ENCODE measurements at regions not wholly inside any gene's neighbourhood (a gene's known extent, or its start where the extent isn't known, plus 50 kb on each side); places are given as distances from the start of the nearest gene placed in this dataset.

- TF ChIP-seq CTCF (IDR thresholded peaks at IDR 0.05; ENCODE audit: low read length) = no peak
- TF ChIP-seq EZH2 (IDR thresholded peaks at IDR 0.05; ENCODE audit: borderline replicate concordance, low read length) = no peak
These were observed 563.0 kb downstream of the SI start for GRCh38 chr3:164515256-164515655.
